Loucy (cell line): ENCODE measurements at regions not wholly inside any gene's neighbourhood (a gene's known extent, or its start where the extent isn't known, plus 50 kb on each side); places are given as distances from the start of the nearest gene placed in this dataset.

Experiments used
- H2AFZ ChIP-seq: fragments of 200-600 bp; sonication (generic); 2 replicates; pipeline ENCODE4 v1.6.0; 2016; ENCODE audit warnings: antibody characterized with exemption, mild to moderate bottlenecking, low read length, moderate library complexity
- H3F3A ChIP-seq: fragments of 200-600 bp; 2 replicates; pipeline ENCODE4 v1.6.0; 2016; ENCODE audit warnings: antibody characterized with exemption, low read depth, mild to moderate bottlenecking
- H3K27me3 ChIP-seq: fragments of 200-600 bp; sonication (generic); 2 replicates; pipeline ENCODE4 v1.6.1; 2014; ENCODE audit warnings: low read length, mild to moderate bottlenecking; ENCODE audit not compliant: insufficient read depth, poor library complexity, severe bottlenecking
- H3K36me3 ChIP-seq: fragments of 200-600 bp; sonication (generic); 2 replicates; pipeline ENCODE4 v1.6.1; 2016; ENCODE audit warnings: low read length; ENCODE audit not compliant: insufficient read depth
- H3K4me1 ChIP-seq: fragments of 200-600 bp; sonication (generic); 2 replicates; pipeline ENCODE4 v1.5.1; 2014; ENCODE audit warnings: low read length, mild to moderate bottlenecking; ENCODE audit not compliant: insufficient read depth, poor library complexity, severe bottlenecking
- H3K4me2 ChIP-seq: fragments of 200-600 bp; sonication (generic); 2 replicates; pipeline ENCODE4 v1.6.0; 2014; ENCODE audit warnings: antibody characterized with exemption, low read length, low read depth, mild to moderate bottlenecking; ENCODE audit not compliant: poor library complexity, severe bottlenecking
- H3K4me3 ChIP-seq: fragments of 200-600 bp; sonication (generic); 2 replicates; pipeline ENCODE4 v1.5.1; 2014; ENCODE audit warnings: low read length, mild to moderate bottlenecking, mixed read lengths; ENCODE audit not compliant: poor library complexity, severe bottlenecking
- H3K79me2 ChIP-seq: fragments of 200-600 bp; sonication (generic); 2 replicates; pipeline ENCODE4 v1.6.1; 2014; ENCODE audit warnings: low read length; ENCODE audit not compliant: insufficient read depth
- H3K9ac ChIP-seq: fragments of 200-600 bp; sonication (generic); 2 replicates; pipeline ENCODE4 v1.6.0; 2014; ENCODE audit warnings: mild to moderate bottlenecking, low read depth, low read length, moderate library complexity; ENCODE audit not compliant: poor library complexity, severe bottlenecking
- H3K9me2 ChIP-seq: fragments of 200-600 bp; sonication (generic); replicated peaks from 2 replicates; pipeline ENCODE4 v1.6.1; 2016; ENCODE audit warnings: low read depth, low read length, mixed read lengths
- H3K9me3 ChIP-seq: fragments of 200-600 bp; sonication (generic); 2 replicates; pipeline ENCODE4 v1.6.1; 2014; ENCODE audit warnings: mild to moderate bottlenecking, antibody characterized with exemption, low read length, low read depth; ENCODE audit not compliant: insufficient read depth
- H4K20me1 ChIP-seq: fragments of 200-600 bp; sonication (generic); 2 replicates; pipeline ENCODE4 v1.6.0; 2014; ENCODE audit warnings: antibody characterized with exemption, low read length, mild to moderate bottlenecking; ENCODE audit not compliant: insufficient read depth, poor library complexity, severe bottlenecking
- EZH2phosphoT487 ChIP-seq: fragments of 200-600 bp; IDR thresholded peaks from 2 replicates; pipeline ENCODE4 v1.6.1; 2018; ENCODE audit warnings: antibody characterized with exemption, mild to moderate bottlenecking, moderate library complexity, borderline replicate concordance
- TF ChIP-seq, protein P1 (sequence below): fragments of 200-600 bp; sonication (generic); conservative IDR thresholded peaks from 2 replicates; pipeline ENCODE4 v1.5.1; 2014; ENCODE audit warnings: mild to moderate bottlenecking, antibody characterized with exemption, low read length

DNA sequence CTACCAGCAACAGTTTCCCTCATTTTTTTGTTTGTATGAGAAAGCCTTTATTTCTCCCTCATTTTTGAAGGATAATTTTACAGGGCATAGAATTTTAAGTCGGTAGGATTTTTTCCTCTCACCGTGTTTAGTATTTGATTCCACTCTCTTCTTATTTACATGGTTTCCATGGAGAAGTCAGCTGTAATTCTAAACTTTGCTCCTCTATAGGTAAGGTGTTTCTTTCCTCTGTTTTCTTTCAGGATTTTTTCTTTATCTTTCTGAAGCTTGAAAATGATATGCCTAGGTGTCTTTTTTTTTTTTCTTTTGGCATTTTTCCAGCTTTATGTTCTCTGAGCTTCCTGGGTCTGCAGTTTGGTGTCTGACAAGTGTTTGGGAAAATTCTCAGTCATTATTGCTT, 75.6 kb upstream of the ETV6 start:
- no peaks in the 10 kb centered on the region for H3K79me2 ChIP-seq
- H3K36me3 ChIP-seq = no peaks in the 10 kb centered on the region
- H3F3A ChIP-seq = no peaks in the 10 kb centered on the region
- no peaks in the 10 kb centered on the region for H4K20me1 ChIP-seq
- H3K9me3 ChIP-seq = no peaks in the 10 kb centered on the region
- no peak overlapping the region for H3K4me3 ChIP-seq
- no peak overlapping the region for H3K4me2 ChIP-seq
- no peak for TF ChIP-seq EZH2phosphoT487
- TF ChIP-seq, protein P1, sequence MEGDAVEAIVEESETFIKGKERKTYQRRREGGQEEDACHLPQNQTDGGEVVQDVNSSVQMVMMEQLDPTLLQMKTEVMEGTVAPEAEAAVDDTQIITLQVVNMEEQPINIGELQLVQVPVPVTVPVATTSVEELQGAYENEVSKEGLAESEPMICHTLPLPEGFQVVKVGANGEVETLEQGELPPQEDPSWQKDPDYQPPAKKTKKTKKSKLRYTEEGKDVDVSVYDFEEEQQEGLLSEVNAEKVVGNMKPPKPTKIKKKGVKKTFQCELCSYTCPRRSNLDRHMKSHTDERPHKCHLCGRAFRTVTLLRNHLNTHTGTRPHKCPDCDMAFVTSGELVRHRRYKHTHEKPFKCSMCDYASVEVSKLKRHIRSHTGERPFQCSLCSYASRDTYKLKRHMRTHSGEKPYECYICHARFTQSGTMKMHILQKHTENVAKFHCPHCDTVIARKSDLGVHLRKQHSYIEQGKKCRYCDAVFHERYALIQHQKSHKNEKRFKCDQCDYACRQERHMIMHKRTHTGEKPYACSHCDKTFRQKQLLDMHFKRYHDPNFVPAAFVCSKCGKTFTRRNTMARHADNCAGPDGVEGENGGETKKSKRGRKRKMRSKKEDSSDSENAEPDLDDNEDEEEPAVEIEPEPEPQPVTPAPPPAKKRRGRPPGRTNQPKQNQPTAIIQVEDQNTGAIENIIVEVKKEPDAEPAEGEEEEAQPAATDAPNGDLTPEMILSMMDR = no peak
- H3K9me2 ChIP-seq = no peaks in the 10 kb centered on the region
- peaks cover 3% of the 10 kb centered on the region for H3K4me1 ChIP-seq
- no peak overlapping the region for H3K9ac ChIP-seq
- H2AFZ ChIP-seq = no peak overlapping the region
- H3K27me3 ChIP-seq = no peaks in the 10 kb centered on the region

DNA sequence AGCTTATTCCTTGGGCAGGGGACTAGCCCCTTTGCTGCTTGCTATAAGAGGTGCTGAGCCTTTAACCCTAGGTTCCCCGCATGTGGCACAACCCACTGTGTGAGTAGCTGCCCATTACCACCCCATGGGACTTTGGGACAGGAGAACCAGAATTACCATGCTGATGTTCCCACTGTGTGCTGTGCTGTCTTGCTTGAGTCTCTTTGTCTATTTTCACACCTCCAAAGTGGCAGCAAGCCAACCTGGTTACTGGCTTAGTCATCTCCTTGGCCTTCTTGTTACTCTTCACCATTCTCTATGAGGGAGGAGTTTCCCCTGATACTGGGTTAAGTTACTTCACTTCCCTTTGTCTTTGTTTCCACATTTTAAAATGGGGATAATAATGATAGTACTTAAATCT, 73.4 kb upstream of the ETV6 start:
- H2AFZ ChIP-seq = no peak overlapping the region
- H3K9ac ChIP-seq = no peak overlapping the region
- no peaks in the 10 kb centered on the region for H3K9me3 ChIP-seq
- H3K36me3 ChIP-seq = no peaks in the 10 kb centered on the region
- no peak overlapping the region for H3K4me3 ChIP-seq
- no peaks in the 10 kb centered on the region for H3K27me3 ChIP-seq
- H3K79me2 ChIP-seq = no peaks in the 10 kb centered on the region
- TF ChIP-seq, protein P1 = no peak
- no peak for TF ChIP-seq EZH2phosphoT487
- H3F3A ChIP-seq = no peaks in the 10 kb centered on the region
- no peaks in the 10 kb centered on the region for H4K20me1 ChIP-seq
- H3K4me2 ChIP-seq = no peak overlapping the region
- H3K4me1 ChIP-seq = peaks cover 7% of the 10 kb centered on the region
- no peaks in the 10 kb centered on the region for H3K9me2 ChIP-seq

DNA sequence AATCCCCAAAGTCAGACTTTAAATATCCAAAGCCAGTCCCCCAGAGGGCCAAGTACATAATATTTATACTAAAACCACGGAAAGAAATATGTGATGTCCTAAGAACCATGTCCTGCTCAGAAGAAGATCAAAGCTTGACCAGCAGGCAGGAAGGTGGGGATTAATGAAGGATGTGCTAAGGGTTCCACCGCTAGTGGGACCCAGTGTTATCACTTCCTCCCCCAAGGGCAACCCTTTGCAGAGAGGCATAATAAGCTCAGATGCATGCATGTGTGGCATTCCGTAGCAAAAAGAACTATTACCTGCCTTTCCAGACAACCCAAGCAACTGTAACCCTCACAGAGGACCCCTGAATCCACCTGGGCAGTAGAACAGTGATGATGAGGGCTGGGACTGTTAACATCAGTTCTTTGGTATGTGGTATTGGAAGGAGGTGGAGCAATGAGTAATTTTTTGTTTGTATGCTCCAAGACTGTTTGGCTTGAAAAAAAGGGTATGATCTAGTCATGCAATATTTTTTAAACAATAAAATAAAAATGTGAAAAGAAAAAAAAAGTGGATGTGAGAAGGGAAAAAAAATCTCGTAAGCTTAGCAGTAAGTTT, 71.7 kb upstream of the ETV6 start:
- Histone ChIP-seq H3K9ac (no peak overlapping the region), H3K4me2 (no peak overlapping the region), H3K9me2 (no peaks in the 10 kb centered on the region), H3K27me3 (no peaks in the 10 kb centered on the region), H3K9me3 (no peaks in the 10 kb centered on the region), H3K4me3 (no peak overlapping the region), H3K4me1 (peaks cover 7% of the 10 kb centered on the region), H2AFZ (no peak overlapping the region), H4K20me1 (no peaks in the 10 kb centered on the region), H3K79me2 (no peaks in the 10 kb centered on the region), H3K36me3 (no peaks in the 10 kb centered on the region), H3F3A (no peaks in the 10 kb centered on the region)
- TF ChIP-seq, protein P1 = no peak
- TF ChIP-seq EZH2phosphoT487 = no peak
